Peyer's patch (tissue), 4 donors: ENCODE measurements at regions not wholly inside any gene's neighbourhood (a gene's known extent, or its start where the extent isn't known, plus 50 kb on each side); places are given as distances from the start of the nearest gene placed in this dataset.
"Not testable (repeated sequence)": the region's sequence is repeated elsewhere in the genome, so short reads cannot be mapped to it uniquely, and the experiment has no call there.

Experiments used
- DNase-seq, 3 donors: peaks; one replicate each; pipeline ENCODE4 v3.0.0-alpha.2; 2017 to 2019
- H3K27ac ChIP-seq, 4 donors: fragments of 200-600 bp; sonication (generic); one replicate each; pipeline ENCODE4 v1.5.1; 2016 to 2019
- H3K27me3 ChIP-seq, 2 donors: fragments of 200-600 bp; sonication (generic); one replicate each; pipeline ENCODE4 v1.5.1; 2019
- H3K36me3 ChIP-seq, 3 donors: fragments of 200-600 bp; sonication (generic); one replicate each; pipeline ENCODE4 v1.5.1; 2016 to 2019
- H3K4me1 ChIP-seq, 4 donors: fragments of 200-600 bp; sonication (generic); one replicate each; pipeline ENCODE4 v1.5.1; 2016 to 2019
- H3K4me3 ChIP-seq, 4 donors: fragments of 200-600 bp; sonication (generic); 1 replicate in 3 of 4; 2 replicates in 1 of 4; pipeline ENCODE4 v1.5.1; 2016 to 2019; ENCODE audit warnings: mild to moderate bottlenecking in 1 of 4
- H3K9me3 ChIP-seq, 4 donors: fragments of 200-600 bp; sonication (generic); one replicate each; pipeline ENCODE4 v1.5.1; 2016 to 2019; ENCODE audit warnings: mild to moderate bottlenecking in 1 of 4
- POLR2A ChIP-seq, 2 donors: fragments of 450-650 bp; IDR thresholded peaks; one replicate each; pipeline ENCODE4 v1.5.1; 2017; ENCODE audit warnings: antibody characterized with exemption in 2 of 2, mild to moderate bottlenecking in 2 of 2, moderate library complexity in 2 of 2
- TF ChIP-seq, protein P1 (sequence below), 6 experiments: fragments of 450-650 bp in 4 of 6; fragments of 200-600 bp in 2 of 6; sonication (generic) in 1 of 6; IDR thresholded peaks; one replicate each; pipeline ENCODE4 v1.5.1; 2017 to 2019; ENCODE audit warnings: antibody characterized with exemption in 6 of 6, mild to moderate bottlenecking in 3 of 6, moderate library complexity in 1 of 6

DNA sequence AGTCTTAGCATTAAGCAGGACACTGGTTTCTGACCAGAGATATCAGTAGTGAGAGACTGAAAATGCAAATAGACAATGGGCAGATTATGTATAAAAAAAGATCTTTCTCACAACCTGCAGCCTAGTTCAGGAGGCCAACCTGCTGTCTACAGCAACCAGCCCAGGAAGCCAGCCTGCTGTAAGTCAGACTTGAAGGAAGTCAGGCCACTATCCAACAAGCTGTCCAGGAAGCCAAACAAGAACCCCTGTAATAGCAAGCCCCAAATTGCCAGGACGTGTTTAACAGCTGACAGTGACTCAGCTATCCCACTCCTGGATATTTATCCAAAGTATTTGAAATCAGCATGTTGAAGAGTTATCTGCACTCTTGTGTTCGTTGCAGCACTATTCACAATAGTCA lies 121.8 kb upstream of the SPIN1 start:
- Histone ChIP-seq H3K36me3 (no peaks in the 10 kb centered on the region), H3K4me1 (no peaks in the 10 kb centered on the region)
- no peak for TF ChIP-seq POLR2A (IDR thresholded peaks at IDR 0.05)
- TF ChIP-seq, protein P1, sequence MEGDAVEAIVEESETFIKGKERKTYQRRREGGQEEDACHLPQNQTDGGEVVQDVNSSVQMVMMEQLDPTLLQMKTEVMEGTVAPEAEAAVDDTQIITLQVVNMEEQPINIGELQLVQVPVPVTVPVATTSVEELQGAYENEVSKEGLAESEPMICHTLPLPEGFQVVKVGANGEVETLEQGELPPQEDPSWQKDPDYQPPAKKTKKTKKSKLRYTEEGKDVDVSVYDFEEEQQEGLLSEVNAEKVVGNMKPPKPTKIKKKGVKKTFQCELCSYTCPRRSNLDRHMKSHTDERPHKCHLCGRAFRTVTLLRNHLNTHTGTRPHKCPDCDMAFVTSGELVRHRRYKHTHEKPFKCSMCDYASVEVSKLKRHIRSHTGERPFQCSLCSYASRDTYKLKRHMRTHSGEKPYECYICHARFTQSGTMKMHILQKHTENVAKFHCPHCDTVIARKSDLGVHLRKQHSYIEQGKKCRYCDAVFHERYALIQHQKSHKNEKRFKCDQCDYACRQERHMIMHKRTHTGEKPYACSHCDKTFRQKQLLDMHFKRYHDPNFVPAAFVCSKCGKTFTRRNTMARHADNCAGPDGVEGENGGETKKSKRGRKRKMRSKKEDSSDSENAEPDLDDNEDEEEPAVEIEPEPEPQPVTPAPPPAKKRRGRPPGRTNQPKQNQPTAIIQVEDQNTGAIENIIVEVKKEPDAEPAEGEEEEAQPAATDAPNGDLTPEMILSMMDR (IDR thresholded peaks at IDR 0.05): no peak

DNA sequence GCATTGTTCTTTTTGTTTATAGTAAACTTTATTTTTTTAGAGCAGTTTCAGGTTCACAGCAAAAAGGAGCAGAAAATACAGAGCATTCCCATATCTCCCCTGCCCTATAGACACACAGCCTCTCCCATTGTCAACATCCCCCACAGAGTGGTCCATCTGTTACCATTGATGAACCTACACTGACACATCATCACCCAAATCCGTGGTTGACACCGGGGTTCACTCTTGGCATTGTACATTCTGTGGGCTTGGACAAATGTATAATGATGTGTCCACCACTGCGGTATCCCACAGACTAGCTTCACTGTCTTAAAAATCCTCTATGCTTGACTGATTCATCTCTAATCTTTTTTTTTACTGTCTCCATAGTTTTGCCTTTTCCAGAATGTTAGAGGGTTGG lies 120.7 kb upstream of the SPATA31C2 start:
- DNase-seq: no peak
- Histone ChIP-seq H3K9me3 (no peaks in the 10 kb centered on the region), H3K36me3 (no peaks in the 10 kb centered on the region), H3K27me3 (no peaks in the 10 kb centered on the region), H3K4me3 (no peak overlapping the region), H3K27ac (no peak overlapping the region), H3K4me1 (no peaks in the 10 kb centered on the region)
- TF ChIP-seq, protein P1 (IDR thresholded peaks at IDR 0.05): no peak
- no peak for TF ChIP-seq POLR2A (IDR thresholded peaks at IDR 0.05)

More for the DNA sequence above, 121.8 kb upstream of the SPIN1 start:
- no peaks in the 10 kb centered on the region for H3K9me3 ChIP-seq
- DNase-seq: no peak
- H3K4me3 ChIP-seq: no peak overlapping the region
- H3K27me3 ChIP-seq: no peaks in the 10 kb centered on the region
- no peak overlapping the region for H3K27ac ChIP-seq

DNA sequence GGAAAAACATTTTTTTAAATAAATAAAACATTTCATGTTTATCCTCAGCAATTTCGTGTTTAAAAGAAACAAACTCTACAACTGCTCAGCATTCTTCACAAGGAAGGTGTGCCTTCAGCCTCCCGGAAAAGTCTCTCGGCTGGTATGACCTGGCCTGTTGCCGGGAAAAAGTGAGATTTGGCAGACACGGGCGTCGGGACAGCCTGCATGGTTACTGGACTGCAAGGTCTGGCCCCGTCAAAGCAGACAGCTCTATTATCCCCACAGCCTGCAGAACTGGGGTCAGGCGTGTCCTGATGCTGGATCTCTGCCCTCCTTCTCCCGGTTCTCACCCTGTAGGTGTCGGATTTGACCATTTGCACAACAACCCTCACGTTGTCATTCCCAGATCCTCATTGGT lies 120.3 kb upstream of the SPATA31C2 start:
- no peaks in the 10 kb centered on the region for H3K9me3 ChIP-seq
- peak overlapping the region in 1 of 4 donors; percentile 31 for H3K27ac ChIP-seq
- H3K27me3 ChIP-seq: no peaks in the 10 kb centered on the region
- DNase-seq: no peak
- H3K4me1 ChIP-seq: no peaks in the 10 kb centered on the region
- H3K4me3 ChIP-seq: no peak overlapping the region
- H3K36me3 ChIP-seq: no peaks in the 10 kb centered on the region
- no peak for TF ChIP-seq POLR2A (IDR thresholded peaks at IDR 0.05)
- TF ChIP-seq, protein P1 (IDR thresholded peaks at IDR 0.05): no peak

DNA sequence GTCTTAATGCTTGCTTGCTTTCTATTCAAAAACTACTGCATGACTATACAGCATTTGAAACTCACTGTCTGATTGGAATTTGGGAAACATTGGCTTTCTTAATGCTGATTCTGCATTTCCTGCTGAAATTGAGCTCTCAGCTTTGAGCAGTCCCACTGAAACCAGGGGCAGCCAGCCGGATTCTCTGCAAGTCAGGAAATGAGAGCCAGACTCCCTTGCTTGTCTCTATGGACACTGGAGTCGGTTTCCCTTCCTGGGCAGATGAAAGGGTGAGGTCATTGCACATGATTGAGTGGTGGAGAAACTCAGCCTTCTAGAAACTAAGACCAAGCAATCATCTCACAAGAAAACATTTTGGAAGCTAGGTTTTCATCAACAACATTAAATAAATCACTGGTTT lies 119.7 kb upstream of the SPATA31C2 start:
- no peaks in the 10 kb centered on the region for H3K27me3 ChIP-seq
- no peaks in the 10 kb centered on the region for H3K36me3 ChIP-seq
- H3K9me3 ChIP-seq: no peaks in the 10 kb centered on the region
- TF ChIP-seq, protein P1 (IDR thresholded peaks at IDR 0.05): no peak
- TF ChIP-seq POLR2A (IDR thresholded peaks at IDR 0.05): no peak
- H3K27ac ChIP-seq: peak overlapping the region in 1 of 4 donors; percentile 31
- DNase-seq: no peak
- no peaks in the 10 kb centered on the region for H3K4me1 ChIP-seq
- no peak overlapping the region for H3K4me3 ChIP-seq

DNA sequence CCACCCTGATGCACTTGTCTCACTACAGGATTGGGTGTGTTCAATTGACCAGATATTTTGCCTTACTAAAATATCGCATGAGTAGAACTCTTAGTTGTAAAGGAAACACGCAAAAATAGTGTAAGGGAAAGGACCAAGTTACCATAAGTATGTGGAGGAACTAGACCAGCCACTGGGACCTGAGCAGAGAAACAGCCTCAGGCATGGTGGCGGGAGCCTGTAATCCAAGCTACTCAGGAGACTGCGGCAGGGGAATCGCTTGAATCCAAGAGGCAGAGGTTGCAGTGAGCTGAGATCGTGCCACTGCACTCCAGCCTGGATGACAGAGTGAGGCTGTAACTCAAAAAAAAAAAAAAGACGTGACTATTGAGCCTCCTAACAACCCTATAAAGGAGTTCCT lies 117.9 kb upstream of the SPATA31C2 start:
- Histone ChIP-seq H3K27ac (no peak overlapping the region), H3K9me3 (peaks cover 0 to 8% (median 4%) of the 10 kb centered on the region in 4 donors), H3K27me3 (no peaks in the 10 kb centered on the region), H3K4me1 (no peaks in the 10 kb centered on the region), H3K36me3 (no peaks in the 10 kb centered on the region), H3K4me3 (no peak overlapping the region)
- DNase-seq: no peak
- TF ChIP-seq, protein P1 (IDR thresholded peaks at IDR 0.05): no peak
- TF ChIP-seq POLR2A (IDR thresholded peaks at IDR 0.05): no peak

DNA sequence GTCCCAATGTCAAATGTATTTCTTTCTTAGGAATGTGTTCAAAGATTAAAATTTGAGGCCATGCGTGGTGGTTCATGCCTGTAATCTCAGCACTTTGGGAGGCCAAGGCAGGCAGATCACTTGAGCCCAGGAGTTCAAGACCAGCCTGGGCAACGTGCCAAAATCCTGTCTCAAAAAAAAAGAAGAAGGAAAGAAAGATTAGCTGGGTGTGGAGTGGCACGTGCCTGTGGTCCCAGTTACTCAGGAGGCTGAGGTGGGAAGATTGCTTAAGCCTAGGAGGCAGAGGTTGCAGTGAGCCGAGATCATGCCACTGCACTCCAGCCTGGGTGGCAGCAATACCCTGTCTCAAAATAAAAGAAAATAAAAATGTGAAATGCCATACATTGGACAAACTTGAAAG lies 117.5 kb upstream of the SPATA31C2 start:
- not testable (repeated sequence) for DNase-seq, H3K4me1 ChIP-seq, H3K4me3 ChIP-seq, H3K36me3 ChIP-seq, H3K27me3 ChIP-seq, H3K9me3 ChIP-seq, H3K27ac ChIP-seq
